Endothelial cell of umbilical vein (primary cell): ENCODE measurements at regions not wholly inside any gene's neighbourhood (a gene's known extent, or its start where the extent isn't known, plus 50 kb on each side); places are given as distances from the start of the nearest gene placed in this dataset.

Experiments
- BruUV-seq: library from RNA; stranded (reverse); fragments of 400-500 nt; replicated peaks from 2 replicates; lab custom pipeline; 2021; lab: Mats Ljungman, UMichigan
- CTCF ChIA-PET: fragments of 300-600, 350-600 bp; sonication (Branson Sonifier 250); formaldehyde crosslinking; loops from one replicate; lab custom pipeline; 2021; ENCODE audit warnings: antibody characterized with exemption, inconsistent platforms; lab: Charles Lee
- POLR2A ChIA-PET: fragments of 300-600, 350-600 bp; sonication (Branson Sonifier 250); formaldehyde crosslinking; loops from one replicate; lab custom pipeline; 2021; ENCODE audit warnings: antibody characterized with exemption, inconsistent platforms; lab: Charles Lee
- DNase-seq: peaks from one replicate; pipeline ENCODE4 v3.0.0-alpha.2; 2011; ENCODE audit warnings: low read depth, low spot score
- FAIRE-seq: peaks from 2 replicates; lab custom pipeline; 2011; peaks lifted over from hg19 to GRCh38; lab: Jason Lieb, UNC
- H2AFZ ChIP-seq: 2 replicates; pipeline ENCODE4 v1.6.0; 2012; ENCODE audit warnings: low read depth, low read length, control low read depth, inconsistent platforms
- H3K27ac ChIP-seq: 2 replicates; pipeline ENCODE4 v1.5.1; 2011; ENCODE audit warnings: low read depth, mild to moderate bottlenecking, control low read depth, low read length, moderate library complexity; ENCODE audit not compliant: insufficient read depth
- H3K27me3 ChIP-seq, 2 experiments: 2 replicates each; pipeline versions ENCODE4 v1.6.0 to v1.6.1; 2011; ENCODE audit warnings: low read length in 2 of 2, mixed read lengths in 1 of 2; ENCODE audit not compliant: control insufficient read depth in 2 of 2, insufficient read depth in 2 of 2
- H3K36me3 ChIP-seq, 2 experiments: 2 replicates in 1 of 2; 3 replicates in 1 of 2; pipeline ENCODE4 v1.5.1; 2011; ENCODE audit warnings: low read length in 2 of 2, mild to moderate bottlenecking in 1 of 2, moderate library complexity in 1 of 2; ENCODE audit not compliant: control insufficient read depth in 2 of 2, insufficient read depth in 2 of 2; ENCODE audit errors: extremely low read depth in 1 of 2
- H3K4me1 ChIP-seq: 3 replicates; pipeline ENCODE4 v1.5.1; 2011; ENCODE audit warnings: mild to moderate bottlenecking, low read length; ENCODE audit not compliant: control insufficient read depth, insufficient read depth; ENCODE audit errors: extremely low read depth
- H3K4me2 ChIP-seq: 2 replicates; pipeline ENCODE4 v1.6.1; 2011; ENCODE audit warnings: low read length, control low read depth, mixed read lengths; ENCODE audit not compliant: insufficient read depth
- H3K4me3 ChIP-seq, 3 experiments: fragments of 200-600 bp in 1 of 3; sonication (generic), shearing (Covaris generic) in 1 of 3; replicated peaks in 1 of 3; 2 replicates each; pipeline ENCODE4 v1.5.1; 2011 to 2016; ENCODE audit warnings: control low read depth in 3 of 3, low read length in 3 of 3, mild to moderate bottlenecking in 2 of 3, inconsistent platforms in 1 of 3, low read depth in 1 of 3, moderate library complexity in 1 of 3; ENCODE audit not compliant: insufficient read depth in 1 of 3
- H3K79me2 ChIP-seq: 2 replicates; pipeline ENCODE4 v1.6.0; 2012; ENCODE audit warnings: low read length, inconsistent platforms; ENCODE audit not compliant: control insufficient read depth, insufficient read depth
- H3K9ac ChIP-seq: replicated peaks from 2 replicates; pipeline ENCODE3; 2011; ENCODE audit warnings: low read length, control low read depth; ENCODE audit not compliant: insufficient read depth; ENCODE audit errors: extremely low read depth
- H3K9me1 ChIP-seq: replicated peaks from 3 replicates; pipeline ENCODE4 v1.6.0; 2011; ENCODE audit warnings: mild to moderate bottlenecking, low read length; ENCODE audit not compliant: control insufficient read depth, insufficient read depth; ENCODE audit errors: extremely low read depth
- H3K9me3 ChIP-seq: replicated peaks from 2 replicates; pipeline ENCODE4 v1.5.1; 2012; ENCODE audit warnings: low read length, inconsistent platforms; ENCODE audit not compliant: control insufficient read depth, insufficient read depth
- H4K20me1 ChIP-seq: replicated peaks from 2 replicates; pipeline ENCODE3; 2011; ENCODE audit warnings: mild to moderate bottlenecking, low read length; ENCODE audit not compliant: control insufficient read depth, insufficient read depth; ENCODE audit errors: extremely low read depth
- CTCF ChIP-seq, 2 donors: IDR thresholded peaks; 1 replicate in 1 of 2; 2 replicates in 1 of 2; pipeline ENCODE4 v1.5.1; 2011; ENCODE audit warnings: low read length in 2 of 2, mild to moderate bottlenecking in 2 of 2, moderate library complexity in 2 of 2, control low read depth in 1 of 2, inconsistent platforms in 1 of 2, low read depth in 1 of 2; ENCODE audit not compliant: insufficient read depth in 1 of 2; ENCODE audit errors: extremely low read depth in 1 of 2
- EZH2 ChIP-seq: IDR thresholded peaks from 2 replicates; pipeline ENCODE4 v1.6.1; 2012; ENCODE audit warnings: borderline replicate concordance, low read depth, mild to moderate bottlenecking, moderate library complexity, low read length, inconsistent platforms; ENCODE audit not compliant: severe bottlenecking
- FOS ChIP-seq: IDR thresholded peaks from 2 replicates; pipeline ENCODE4 v1.6.1; 2011; ENCODE audit warnings: mild to moderate bottlenecking, low read length, moderate library complexity, borderline replicate concordance; ENCODE audit not compliant: insufficient read depth
- GATA2 ChIP-seq: IDR thresholded peaks from 2 replicates; pipeline ENCODE4 v1.7.0; 2011; ENCODE audit warnings: low read depth, mild to moderate bottlenecking, moderate library complexity, mixed read lengths, low read length; ENCODE audit not compliant: insufficient read length, insufficient read depth
- JUN ChIP-seq: IDR thresholded peaks from 2 replicates; pipeline ENCODE4 v1.6.1; 2011; ENCODE audit warnings: borderline replicate concordance, low read depth; ENCODE audit not compliant: insufficient read length, insufficient read depth
- MYC ChIP-seq: IDR thresholded peaks from one replicate; pipeline ENCODE4 v1.6.1; 2011; ENCODE audit warnings: mild to moderate bottlenecking, low read depth, low read length
- POLR2A ChIP-seq: IDR thresholded peaks from 2 replicates; pipeline ENCODE4 v1.6.1; 2012; ENCODE audit warnings: low read depth, mild to moderate bottlenecking, control low read depth, low read length
- POLR2AphosphoS5 ChIP-seq: IDR thresholded peaks from 2 replicates; pipeline ENCODE4 v1.6.1; 2012; ENCODE audit warnings: low read depth, mild to moderate bottlenecking, control low read depth, low read length, moderate library complexity; ENCODE audit not compliant: insufficient read depth
- dilution Hi-C: fragments of 300-500 bp; cut with MboI; formaldehyde crosslinking; loops from one replicate; pipeline ENCODE4 v1.15.0; 2019; ENCODE audit warnings: low sequenced_read_pairs; ENCODE audit not compliant: extremely low pct_ligation_motif_present
- intact Hi-C: fragments of 100-400 bp; cut with micrococcal nuclease; formaldehyde crosslinking; loops from one replicate; pipeline ENCODE4 v1.10.0; 2022
- TF ChIP-seq, protein P1 (sequence below): IDR thresholded peaks from 2 replicates; pipeline ENCODE4 v1.6.1; 2011; ENCODE audit not compliant: insufficient read depth, insufficient read length

- no TSS peak for BruUV-seq
Measured at GRCh38 chr3:106823701-106824100, 553.5 kb upstream of the CCDC54 start.

More at GRCh38 chr3:106823701-106824100, 553.5 kb upstream of the CCDC54 start:
- ChIA-PET CTCF (interaction anchor here (0.8 kb wide), 1 partner anchor 40 kb away, joined by 3 read pairs; no protein-coding TSS in a partner anchor), POLR2A (no interaction called here)
- DNase-seq, result no peak
- no peak overlapping the region for H3K27ac ChIP-seq
- no peaks in the 10 kb centered on the region for H3K4me1 ChIP-seq
- FAIRE-seq, result no peak
- no peaks in the 10 kb centered on the region for H3K79me2 ChIP-seq
- no peaks in the 10 kb centered on the region for H3K9me1 ChIP-seq
- H3K4me2 ChIP-seq, result no peak overlapping the region
- no peak overlapping the region for H2AFZ ChIP-seq
- no peaks in the 10 kb centered on the region for H4K20me1 ChIP-seq
- dilution Hi-C loops (no loop called here), intact Hi-C loops (loop anchor here (10.0 kb wide), 1 partner anchor 241 kb away; no protein-coding TSS in a partner anchor)
- TF ChIP-seq GATA2, result no peak
- TF ChIP-seq CTCF (IDR thresholded peaks at IDR 0.05; ENCODE audit: extremely low read depth in 1 of 2, insufficient read depth in 1 of 2, low read depth in 1 of 2, low read length in 2 of 2), result no peak
- TF ChIP-seq POLR2AphosphoS5, result no peak
- no peak for TF ChIP-seq EZH2
- TF ChIP-seq FOS, result no peak
- TF ChIP-seq MYC, result no peak
- no peak for TF ChIP-seq JUN
- TF ChIP-seq, protein P1, sequence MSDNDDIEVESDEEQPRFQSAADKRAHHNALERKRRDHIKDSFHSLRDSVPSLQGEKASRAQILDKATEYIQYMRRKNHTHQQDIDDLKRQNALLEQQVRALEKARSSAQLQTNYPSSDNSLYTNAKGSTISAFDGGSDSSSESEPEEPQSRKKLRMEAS, result no peak
- no peak for TF ChIP-seq POLR2A
- no peaks in the 10 kb centered on the region for H3K27me3 ChIP-seq
- H3K9me3 ChIP-seq, result no peaks in the 10 kb centered on the region
- no peak overlapping the region for H3K9ac ChIP-seq
- no peaks in the 10 kb centered on the region for H3K36me3 ChIP-seq
- H3K4me3 ChIP-seq, result no peak overlapping the region
